Body of pancreas (tissue), 4 donors: ENCODE measurements at regions not wholly inside any gene's neighbourhood (a gene's known extent, or its start where the extent isn't known, plus 50 kb on each side); places are given as distances from the start of the nearest gene placed in this dataset.

ENCODE experiments used
- POLR2A ChIP-seq, 3 donors: fragments of 450-650 bp; IDR thresholded peaks; one replicate each; pipeline ENCODE4 v1.6.1; 2016; ENCODE audit warnings: antibody characterized with exemption in 3 of 3, mild to moderate bottlenecking in 2 of 3
- TF ChIP-seq, protein P1 (sequence below), 7 experiments: fragments of 450-650 bp in 4 of 7; fragments of 200-600 bp in 3 of 7; sonication (generic) in 3 of 7; IDR thresholded peaks; one replicate each; pipeline ENCODE4 v1.5.1; 2016 to 2019; ENCODE audit warnings: antibody characterized with exemption in 7 of 7

DNA sequence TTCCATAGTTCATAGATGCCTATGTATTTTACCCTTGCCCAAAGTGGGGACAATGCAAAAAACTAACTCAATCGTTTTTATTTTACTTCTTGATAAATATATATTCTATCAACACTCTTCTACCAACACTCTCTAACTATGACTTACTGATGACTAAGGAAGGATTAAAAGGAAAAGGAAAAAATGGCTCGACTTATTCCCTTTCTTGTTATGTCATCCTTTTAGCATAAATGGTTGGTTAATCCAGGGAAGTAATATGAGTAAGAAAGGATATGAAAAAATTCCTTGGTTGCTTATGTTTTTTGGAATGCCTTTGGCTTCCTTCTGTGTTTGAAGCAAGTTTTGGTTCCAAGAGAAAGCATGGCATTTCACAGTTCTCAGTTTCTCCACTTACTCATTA lies 1087.1 kb downstream of the C4orf33 start:
- TF ChIP-seq POLR2A (IDR thresholded peaks at IDR 0.05) = no peak
- TF ChIP-seq, protein P1, sequence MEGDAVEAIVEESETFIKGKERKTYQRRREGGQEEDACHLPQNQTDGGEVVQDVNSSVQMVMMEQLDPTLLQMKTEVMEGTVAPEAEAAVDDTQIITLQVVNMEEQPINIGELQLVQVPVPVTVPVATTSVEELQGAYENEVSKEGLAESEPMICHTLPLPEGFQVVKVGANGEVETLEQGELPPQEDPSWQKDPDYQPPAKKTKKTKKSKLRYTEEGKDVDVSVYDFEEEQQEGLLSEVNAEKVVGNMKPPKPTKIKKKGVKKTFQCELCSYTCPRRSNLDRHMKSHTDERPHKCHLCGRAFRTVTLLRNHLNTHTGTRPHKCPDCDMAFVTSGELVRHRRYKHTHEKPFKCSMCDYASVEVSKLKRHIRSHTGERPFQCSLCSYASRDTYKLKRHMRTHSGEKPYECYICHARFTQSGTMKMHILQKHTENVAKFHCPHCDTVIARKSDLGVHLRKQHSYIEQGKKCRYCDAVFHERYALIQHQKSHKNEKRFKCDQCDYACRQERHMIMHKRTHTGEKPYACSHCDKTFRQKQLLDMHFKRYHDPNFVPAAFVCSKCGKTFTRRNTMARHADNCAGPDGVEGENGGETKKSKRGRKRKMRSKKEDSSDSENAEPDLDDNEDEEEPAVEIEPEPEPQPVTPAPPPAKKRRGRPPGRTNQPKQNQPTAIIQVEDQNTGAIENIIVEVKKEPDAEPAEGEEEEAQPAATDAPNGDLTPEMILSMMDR (IDR thresholded peaks at IDR 0.05) = no peak
